Effector memory CD8-positive, alpha-beta T cell (primary cell): ENCODE measurements at regions not wholly inside any gene's neighbourhood (a gene's known extent, or its start where the extent isn't known, plus 50 kb on each side); places are given as distances from the start of the nearest gene placed in this dataset.

Source experiments
- ATAC-seq: fragments of 150-1000 bp; cut with Tn5 transposase; replicated peaks from 2 replicates; pipeline ENCODE4 v1.10.0; 2021; ENCODE audit warnings: mild to moderate bottlenecking, moderate library complexity
- DNase-seq, 3 experiments: peaks; one replicate each; pipeline ENCODE4 v3.0.0; 2021
- H3K27ac Mint-ChIP-seq, 2 donors: one replicate each; pipeline ENCODE4 v1.8.0; 2022; ENCODE audit warnings: mild to moderate bottlenecking in 2 of 2, mixed read lengths in 2 of 2, moderate library complexity in 2 of 2
- H3K27me3 Mint-ChIP-seq, 2 donors: one replicate each; pipeline ENCODE4 v1.8.0; 2022; ENCODE audit warnings: mixed read lengths in 2 of 2
- H3K36me3 Mint-ChIP-seq: one replicate; pipeline ENCODE4 v1.8.0; 2022; ENCODE audit warnings: mild to moderate bottlenecking, moderate library complexity, mixed read lengths; ENCODE audit not compliant: insufficient read depth
- H3K4me1 Mint-ChIP-seq, 2 donors: one replicate each; pipeline ENCODE4 v1.8.0; 2022; ENCODE audit warnings: low read depth in 2 of 2, mixed read lengths in 2 of 2
- H3K4me3 Mint-ChIP-seq, 2 donors: one replicate each; pipeline ENCODE4 v1.8.0; 2022; ENCODE audit warnings: mild to moderate bottlenecking in 2 of 2, mixed read lengths in 2 of 2, moderate library complexity in 2 of 2
- H3K9me3 Mint-ChIP-seq, 2 donors: one replicate each; pipeline ENCODE4 v1.8.0; 2022; ENCODE audit warnings: mixed read lengths in 2 of 2

GRCh38 chr2:33812707-33813106, 213.6 kb upstream of the FAM98A start:
- DNase-seq = no peak
- ATAC-seq = no peak
- Mint-ChIP-seq H3K4me1 (no peaks in the 10 kb centered on the region), H3K4me3 (no peak overlapping the region), H3K36me3 (no peaks in the 10 kb centered on the region), H3K27ac (no peak overlapping the region), H3K27me3 (no peaks in the 10 kb centered on the region), H3K9me3 (no peaks in the 10 kb centered on the region)

GRCh38 chr2:33810046-33810835, 211.1 kb upstream of the FAM98A start:
- DNase-seq (no peak), ATAC-seq (no peak)
- Mint-ChIP-seq H3K27me3 (no peaks in the 10 kb centered on the region), H3K4me1 (no peaks in the 10 kb centered on the region), H3K27ac (no peak overlapping the region), H3K36me3 (no peaks in the 10 kb centered on the region), H3K4me3 (no peak overlapping the region), H3K9me3 (no peaks in the 10 kb centered on the region)

GRCh38 chr2:33806041-33806440, 206.9 kb upstream of the FAM98A start:
- H3K27me3 Mint-ChIP-seq = no peaks in the 10 kb centered on the region
- ATAC-seq (no peak), DNase-seq (no peak)
- no peaks in the 10 kb centered on the region for H3K9me3 Mint-ChIP-seq
- H3K36me3 Mint-ChIP-seq = no peaks in the 10 kb centered on the region
- no peak overlapping the region for H3K4me3 Mint-ChIP-seq
- H3K27ac Mint-ChIP-seq = no peak overlapping the region
- no peaks in the 10 kb centered on the region for H3K4me1 Mint-ChIP-seq

DNA sequence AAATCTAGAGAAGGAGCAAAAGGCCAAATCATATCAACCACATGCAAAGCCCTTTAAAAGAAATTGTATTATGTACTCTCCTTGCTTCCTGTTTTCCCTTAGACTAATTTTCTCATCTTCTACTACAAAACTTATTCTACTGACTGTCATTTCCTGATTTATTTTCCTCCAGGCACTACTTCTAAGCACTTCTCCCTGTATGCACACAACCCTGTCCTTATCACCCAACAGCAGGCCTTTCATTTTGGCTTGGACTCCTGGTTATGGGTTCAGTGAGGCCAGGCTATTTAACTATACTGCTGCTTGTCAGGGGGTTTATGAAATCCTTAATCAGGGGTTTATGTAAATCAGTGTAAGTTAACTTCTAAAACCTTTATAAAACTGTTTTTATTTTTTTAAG, 205.1 kb upstream of the FAM98A start:
- H3K4me3 Mint-ChIP-seq = no peak overlapping the region
- H3K27ac Mint-ChIP-seq = no peak overlapping the region
- no peaks in the 10 kb centered on the region for H3K9me3 Mint-ChIP-seq
- no peaks in the 10 kb centered on the region for H3K36me3 Mint-ChIP-seq
- H3K4me1 Mint-ChIP-seq = no peaks in the 10 kb centered on the region
- no peak for DNase-seq
- no peak for ATAC-seq
- no peaks in the 10 kb centered on the region for H3K27me3 Mint-ChIP-seq

DNA sequence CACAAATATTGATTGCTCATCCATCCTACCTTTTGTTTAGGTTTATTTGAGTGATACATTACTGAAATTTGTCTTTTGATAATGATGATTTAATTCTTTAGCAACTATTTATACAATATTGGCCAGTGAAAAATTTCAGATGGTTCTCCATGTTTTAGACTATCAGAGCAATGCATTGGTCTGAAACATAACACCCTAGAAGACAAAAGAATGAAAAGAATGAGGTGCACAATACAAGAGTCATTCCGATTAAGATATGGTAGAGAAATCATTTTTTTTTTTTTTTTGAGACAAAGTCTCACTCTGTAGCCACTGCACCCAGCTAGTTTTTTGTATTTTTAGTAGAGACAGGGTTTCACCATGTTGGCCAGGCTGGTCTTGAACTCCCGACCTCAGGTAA, 197.4 kb upstream of the FAM98A start:
- H3K27me3 Mint-ChIP-seq = peaks cover 6 to 11% of the 10 kb centered on the region in 2 donors
- no peak overlapping the region for H3K27ac Mint-ChIP-seq
- DNase-seq = no peak
- H3K36me3 Mint-ChIP-seq = peaks cover 4% of the 10 kb centered on the region
- no peaks in the 10 kb centered on the region for H3K4me1 Mint-ChIP-seq
- no peak for ATAC-seq
- no peak overlapping the region for H3K4me3 Mint-ChIP-seq
- H3K9me3 Mint-ChIP-seq = peaks cover 4 to 10% of the 10 kb centered on the region in 2 donors

DNA sequence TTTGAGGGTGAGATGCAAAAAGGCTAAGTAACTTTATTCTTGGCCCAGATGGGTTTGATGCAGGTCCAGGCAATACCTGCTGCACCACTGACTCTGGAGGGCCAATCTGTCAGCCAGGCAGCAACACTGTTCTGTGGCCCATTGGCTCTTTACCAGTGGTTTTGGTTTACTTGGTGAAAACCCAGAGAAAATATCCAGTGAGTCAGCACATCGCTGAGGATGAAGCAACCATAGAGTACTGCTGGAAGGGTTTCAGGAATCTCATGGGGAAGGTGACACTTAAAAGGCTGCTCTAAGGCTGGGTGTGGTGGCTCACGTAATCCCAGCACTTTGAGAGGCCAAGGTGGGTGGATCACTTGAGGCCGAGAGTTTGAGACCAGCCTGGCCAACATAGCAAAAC, 192.5 kb upstream of the FAM98A start:
- no peak overlapping the region for H3K27ac Mint-ChIP-seq
- H3K9me3 Mint-ChIP-seq = peaks cover 4 to 10% of the 10 kb centered on the region in 2 donors
- ATAC-seq = no peak
- H3K4me1 Mint-ChIP-seq = no peaks in the 10 kb centered on the region
- H3K36me3 Mint-ChIP-seq = peaks cover 4% of the 10 kb centered on the region
- H3K27me3 Mint-ChIP-seq = peaks cover 11 to 16% of the 10 kb centered on the region in 2 donors
- no peak overlapping the region for H3K4me3 Mint-ChIP-seq
- no peak for DNase-seq

GRCh38 chr2:33788044-33788443, 188.9 kb upstream of the FAM98A start:
- ATAC-seq (no peak), DNase-seq (no peak)
- no peak overlapping the region for H3K4me3 Mint-ChIP-seq
- H3K36me3 Mint-ChIP-seq = no peaks in the 10 kb centered on the region
- H3K27me3 Mint-ChIP-seq = peaks cover 10 to 16% of the 10 kb centered on the region in 2 donors
- H3K4me1 Mint-ChIP-seq = no peaks in the 10 kb centered on the region
- peaks cover 2 to 9% of the 10 kb centered on the region in 2 donors for H3K9me3 Mint-ChIP-seq
- no peak overlapping the region for H3K27ac Mint-ChIP-seq

DNA sequence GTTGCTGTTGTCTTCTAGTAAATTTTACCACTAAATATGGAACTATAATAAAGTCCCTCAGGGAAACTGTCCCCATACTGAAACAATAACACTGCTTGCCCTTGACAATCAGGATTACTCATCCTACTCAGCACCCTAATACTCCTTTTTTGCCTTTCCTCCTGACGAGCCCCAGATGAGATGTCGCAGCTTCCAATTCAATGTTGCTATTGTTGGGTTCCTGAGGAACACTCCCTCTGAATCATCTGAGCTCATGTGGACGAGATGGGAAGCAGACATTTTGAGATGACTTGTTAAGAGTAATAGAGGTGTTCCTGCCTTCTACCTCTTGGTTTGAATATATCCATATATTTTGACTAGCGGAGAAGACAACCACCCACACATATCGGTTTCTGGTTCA, 187.8 kb upstream of the FAM98A start:
- ATAC-seq (no peak), DNase-seq (no peak)
- Mint-ChIP-seq H3K27ac (no peak overlapping the region), H3K36me3 (no peaks in the 10 kb centered on the region), H3K4me3 (no peak overlapping the region), H3K27me3 (peaks cover 0 to 10% of the 10 kb centered on the region in 2 donors), H3K4me1 (no peaks in the 10 kb centered on the region), H3K9me3 (no peaks in the 10 kb centered on the region)

DNA sequence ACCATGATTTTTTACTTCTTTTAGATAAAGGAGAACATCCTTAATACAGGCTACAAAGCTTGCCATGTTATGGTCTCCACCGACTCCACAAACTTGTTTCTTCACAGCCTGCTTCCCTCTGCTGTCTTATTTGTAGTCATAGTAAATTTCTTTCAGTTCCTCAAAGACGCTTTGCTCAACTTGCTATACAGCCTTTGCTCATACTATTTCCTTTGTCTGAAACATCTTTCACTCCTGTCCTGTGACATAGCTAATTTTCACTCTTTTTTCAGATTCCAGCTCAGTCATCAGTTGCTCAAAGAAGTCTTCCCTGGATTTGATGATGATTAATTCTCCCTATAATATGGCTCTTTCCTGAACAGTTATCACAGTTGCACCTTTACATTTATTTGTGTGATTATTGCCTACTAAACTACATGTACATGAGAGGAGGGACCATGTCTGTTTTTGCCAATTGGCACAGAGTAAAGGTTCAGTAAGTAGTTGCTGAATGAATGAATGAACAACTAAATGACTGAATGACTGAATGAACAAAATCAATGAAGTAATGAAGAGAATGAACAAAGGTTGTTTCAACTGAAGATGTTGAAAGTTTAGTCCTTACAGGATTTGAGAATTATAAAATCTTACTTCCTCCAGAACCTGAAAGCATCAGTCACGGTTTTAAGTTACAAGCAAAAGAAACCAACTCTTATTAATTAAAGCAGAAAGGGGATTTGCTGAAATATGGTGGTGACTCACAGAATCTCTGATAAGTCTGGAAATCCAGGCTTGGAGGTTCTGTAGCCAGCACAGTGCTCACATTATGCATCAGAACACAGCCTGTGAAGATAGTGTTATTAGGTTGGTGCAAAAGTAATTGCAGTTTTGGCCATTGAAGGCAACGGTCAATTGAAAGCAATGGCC, 186.4 kb upstream of the FAM98A start:
- DNase-seq (no peak), ATAC-seq (no peak)
- Mint-ChIP-seq H3K36me3 (no peaks in the 10 kb centered on the region), H3K9me3 (no peaks in the 10 kb centered on the region), H3K27me3 (peaks cover 0 to 7% of the 10 kb centered on the region in 2 donors), H3K4me1 (no peaks in the 10 kb centered on the region), H3K4me3 (no peak overlapping the region), H3K27ac (no peak overlapping the region)

- Mint-ChIP-seq H3K4me1 (no peaks in the 10 kb centered on the region), H3K27ac (no peak overlapping the region), H3K36me3 (no peaks in the 10 kb centered on the region), H3K9me3 (no peaks in the 10 kb centered on the region), H3K27me3 (peaks cover 0 to 4% of the 10 kb centered on the region in 2 donors), H3K4me3 (no peak overlapping the region)
- ATAC-seq (no peak), DNase-seq (no peak)
Measured at GRCh38 chr2:33784488-33784887, 185.4 kb upstream of the FAM98A start.

DNA sequence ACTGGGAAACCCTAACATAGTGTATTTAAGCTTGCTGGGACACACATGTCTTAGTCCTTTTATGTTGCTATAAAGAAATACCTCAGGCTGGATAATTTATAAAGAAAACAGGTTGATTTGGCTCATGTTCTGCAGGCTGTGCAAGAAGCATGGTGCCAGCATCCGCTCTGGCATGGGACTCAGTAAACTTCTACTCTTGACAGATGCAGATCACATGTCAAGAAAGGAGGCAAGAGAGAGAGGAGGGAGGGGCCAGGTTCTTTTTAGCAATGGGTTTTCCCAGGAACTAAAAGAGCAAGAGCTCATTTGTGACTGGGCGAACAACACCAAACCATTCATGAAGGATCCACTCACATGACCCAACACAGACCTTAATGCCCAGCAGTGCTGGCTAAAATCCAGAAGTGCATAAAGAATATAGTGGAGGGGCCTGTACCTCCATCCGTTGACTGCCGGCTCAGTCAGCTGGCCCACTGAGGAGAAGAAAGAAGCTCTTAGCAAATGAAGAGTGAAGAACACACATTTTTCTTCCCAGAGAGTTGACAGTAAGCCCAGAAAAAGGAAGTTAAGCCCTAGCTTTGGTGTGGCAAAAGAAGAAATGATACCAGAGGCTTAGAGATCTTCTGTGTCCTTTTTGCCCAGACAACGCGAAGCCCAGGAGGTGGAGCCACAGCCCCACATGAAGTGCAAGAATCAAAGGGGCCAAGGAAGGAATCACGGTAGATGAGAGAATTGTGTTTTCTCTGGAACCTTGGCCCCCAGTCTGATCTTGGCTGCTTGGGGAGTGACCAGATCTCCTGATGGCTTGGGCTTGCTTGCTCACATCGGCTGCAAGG, 183.5 kb upstream of the FAM98A start:
- Mint-ChIP-seq H3K36me3 (no peaks in the 10 kb centered on the region), H3K9me3 (no peaks in the 10 kb centered on the region), H3K27ac (no peak overlapping the region), H3K27me3 (peaks cover 0 to 4% of the 10 kb centered on the region in 2 donors), H3K4me3 (no peak overlapping the region), H3K4me1 (no peaks in the 10 kb centered on the region)
- no peak for ATAC-seq
- no peak for DNase-seq

- no peak overlapping the region for H3K4me3 Mint-ChIP-seq
- peaks cover 0 to 4% of the 10 kb centered on the region in 2 donors for H3K27me3 Mint-ChIP-seq
- H3K27ac Mint-ChIP-seq = no peak overlapping the region
- H3K36me3 Mint-ChIP-seq = no peaks in the 10 kb centered on the region
- H3K9me3 Mint-ChIP-seq = no peaks in the 10 kb centered on the region
- no peak for ATAC-seq
- no peak for DNase-seq
- no peaks in the 10 kb centered on the region for H3K4me1 Mint-ChIP-seq
Measured at GRCh38 chr2:33777786-33778185, 178.7 kb upstream of the FAM98A start.

DNA sequence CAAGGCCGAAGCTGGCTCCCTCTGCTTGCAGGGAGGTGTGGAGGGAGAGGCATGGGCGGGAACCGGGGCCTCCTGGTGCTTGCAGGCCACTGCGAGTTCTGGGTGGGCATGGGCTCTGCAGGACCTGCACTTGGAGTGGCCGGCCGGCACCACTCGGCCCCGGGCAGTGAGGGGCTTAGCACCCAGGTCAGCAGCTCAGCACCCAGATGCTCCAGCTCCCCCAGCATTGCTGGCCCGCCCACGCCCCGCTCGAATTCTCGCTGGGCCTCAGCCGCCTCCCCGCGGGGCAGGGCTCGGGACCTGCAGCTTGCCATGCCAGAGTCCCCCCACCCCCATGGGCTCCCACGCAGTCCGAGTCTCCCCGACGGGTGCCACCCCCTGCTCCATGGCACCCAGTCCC, 176.2 kb upstream of the FAM98A start:
- H3K36me3 Mint-ChIP-seq = no peaks in the 10 kb centered on the region
- no peaks in the 10 kb centered on the region for H3K4me1 Mint-ChIP-seq
- no peaks in the 10 kb centered on the region for H3K9me3 Mint-ChIP-seq
- no peak for DNase-seq
- peaks cover 0 to under 1% of the 10 kb centered on the region in 2 donors for H3K27me3 Mint-ChIP-seq
- no peak overlapping the region for H3K4me3 Mint-ChIP-seq
- H3K27ac Mint-ChIP-seq = no peak overlapping the region
- no peak for ATAC-seq
